WTC11 (cell line): ENCODE measurements at regions not wholly inside any gene's neighbourhood (a gene's known extent, or its start where the extent isn't known, plus 50 kb on each side); places are given as distances from the start of the nearest gene placed in this dataset.

Experiments
- ATAC-seq: fragments of 200-7000 bp; cut with Tn5 transposase; 2 replicates; pipeline ENCODE4 v1.10.0; 2021; ENCODE audit warnings: mild to moderate bottlenecking, moderate library complexity
- CTCF ChIA-PET: fragments of 300-600 bp; sonication (Branson Sonifier 250); formaldehyde crosslinking; loops from one replicate; lab custom pipeline; 2021; ENCODE audit warnings: antibody characterized with exemption; lab: Charles Lee
- POLR2A ChIA-PET: fragments of 350-600 bp; sonication (Branson Sonifier 250); formaldehyde crosslinking; loops from one replicate; lab custom pipeline; 2021; ENCODE audit warnings: antibody characterized with exemption; lab: Charles Lee
- DNase-seq: peaks from one replicate; pipeline ENCODE4 v3.0.0; 2021; ENCODE audit warnings: low spot score
- H3K27ac Mint-ChIP-seq: 2 replicates; pipeline ENCODE4 v1.8.0; 2021; ENCODE audit warnings: mixed read lengths
- H3K27me3 Mint-ChIP-seq: 2 replicates; pipeline ENCODE4 v1.8.0; 2021; ENCODE audit warnings: low read depth, mild to moderate bottlenecking, moderate library complexity, mixed read lengths
- H3K36me3 Mint-ChIP-seq: 2 replicates; pipeline ENCODE4 v1.8.0; 2021; ENCODE audit warnings: mixed read lengths
- H3K4me1 Mint-ChIP-seq: 2 replicates; pipeline ENCODE4 v1.8.0; 2022; ENCODE audit warnings: mixed read lengths
- H3K4me3 Mint-ChIP-seq: 2 replicates; pipeline ENCODE4 v1.8.0; 2021; ENCODE audit warnings: mild to moderate bottlenecking, moderate library complexity, mixed read lengths
- H3K9me3 Mint-ChIP-seq: 2 replicates; pipeline ENCODE4 v1.8.0; 2021; ENCODE audit warnings: mixed read lengths
- CBFB ChIP-seq: sonication (generic); formaldehyde crosslinking; IDR thresholded peaks from 2 replicates; pipeline ENCODE4 v1.8.1; 2022; ENCODE audit warnings: mild to moderate bottlenecking, low read depth, missing genetic modification reagents
- CREM ChIP-seq: sonication (generic); formaldehyde crosslinking; IDR thresholded peaks from 2 replicates; pipeline ENCODE4 v1.8.1; 2022; ENCODE audit warnings: mild to moderate bottlenecking, missing genetic modification reagents, moderate library complexity
- ESRRA ChIP-seq: sonication (generic); formaldehyde crosslinking; IDR thresholded peaks from 2 replicates; pipeline ENCODE4 v1.8.1; 2022; ENCODE audit warnings: mild to moderate bottlenecking, missing genetic modification reagents, borderline replicate concordance
- FOXK1 ChIP-seq: sonication (generic); formaldehyde crosslinking; IDR thresholded peaks from 2 replicates; pipeline ENCODE4 v1.8.0; 2022; ENCODE audit warnings: mild to moderate bottlenecking, moderate library complexity, missing genetic modification reagents
- GTF2I ChIP-seq: fragments of 250-450 bp; sonication (Bioruptor Pico); conservative IDR thresholded peaks from 2 replicates; pipeline ENCODE4 v1.4.0; 2021; ENCODE audit warnings: mild to moderate bottlenecking
- JAZF1 ChIP-seq: fragments of 250-450 bp; sonication (Bioruptor Pico); IDR thresholded peaks from 2 replicates; pipeline ENCODE4 v1.9.0; 2021; ENCODE audit warnings: moderate library complexity, mild to moderate bottlenecking, inconsistent platforms
- NFATC4 ChIP-seq: fragments of 250-450 bp; sonication (Bioruptor Pico); IDR thresholded peaks from 2 replicates; pipeline ENCODE4 v1.9.0; 2021; ENCODE audit warnings: mild to moderate bottlenecking
- NR2C2 ChIP-seq: sonication (generic); formaldehyde crosslinking; IDR thresholded peaks from 2 replicates; pipeline ENCODE4 v1.8.0; 2022; ENCODE audit warnings: mild to moderate bottlenecking, missing genetic modification reagents
- RELA ChIP-seq: sonication (generic); formaldehyde crosslinking; IDR thresholded peaks from 2 replicates; pipeline ENCODE4 v1.8.1; 2022; ENCODE audit warnings: missing genetic modification reagents, mild to moderate bottlenecking, borderline replicate concordance
- TEAD1 ChIP-seq: sonication (generic); formaldehyde crosslinking; IDR thresholded peaks from 2 replicates; pipeline ENCODE4 v1.8.0; 2022; ENCODE audit warnings: mild to moderate bottlenecking, missing genetic modification reagents
- TP53 ChIP-seq: sonication (generic); formaldehyde crosslinking; IDR thresholded peaks from 2 replicates; pipeline ENCODE4 v1.8.1; 2023; ENCODE audit warnings: mild to moderate bottlenecking, missing genetic modification reagents
- ZNF138 ChIP-seq: sonication (generic); formaldehyde crosslinking; conservative IDR thresholded peaks from 2 replicates; pipeline ENCODE4 v1.8.1; 2022; ENCODE audit warnings: mild to moderate bottlenecking, moderate library complexity, missing genetic modification reagents
- ZNF423 ChIP-seq: fragments of 250-450 bp; sonication (Bioruptor Pico); IDR thresholded peaks from 2 replicates; pipeline ENCODE4 v2.1.2; 2022; ENCODE audit warnings: mild to moderate bottlenecking, moderate library complexity
- TF ChIP-seq, protein P1 (sequence below): sonication (generic); formaldehyde crosslinking; IDR thresholded peaks from 2 replicates; pipeline ENCODE4 v1.8.0; 2023; ENCODE audit warnings: missing genetic modification reagents, mild to moderate bottlenecking, borderline replicate concordance
- TF ChIP-seq, protein P2 (sequence below): sonication (generic); formaldehyde crosslinking; IDR thresholded peaks from 2 replicates; pipeline ENCODE4 v1.8.1; 2023; ENCODE audit warnings: mild to moderate bottlenecking, missing genetic modification reagents, moderate library complexity
- TF ChIP-seq, protein P3 (sequence below): fragments of 200-600 bp; IDR thresholded peaks from 2 replicates; pipeline ENCODE4 v1.8.0; 2022; ENCODE audit warnings: antibody characterized with exemption
- TF ChIP-seq, protein P4 (sequence below): sonication (generic); formaldehyde crosslinking; IDR thresholded peaks from 2 replicates; pipeline ENCODE4 v1.8.0; 2023; ENCODE audit warnings: missing genetic modification reagents
- TF ChIP-seq, protein P5 (sequence below): fragments of 250-450 bp; sonication (Bioruptor Pico); IDR thresholded peaks from 2 replicates; pipeline ENCODE4 v1.9.0; 2021; ENCODE audit warnings: mild to moderate bottlenecking
- TF ChIP-seq, protein P6 (sequence below): sonication (generic); formaldehyde crosslinking; IDR thresholded peaks from 2 replicates; pipeline ENCODE4 v1.8.0; 2022; ENCODE audit warnings: missing genetic modification reagents

DNA sequence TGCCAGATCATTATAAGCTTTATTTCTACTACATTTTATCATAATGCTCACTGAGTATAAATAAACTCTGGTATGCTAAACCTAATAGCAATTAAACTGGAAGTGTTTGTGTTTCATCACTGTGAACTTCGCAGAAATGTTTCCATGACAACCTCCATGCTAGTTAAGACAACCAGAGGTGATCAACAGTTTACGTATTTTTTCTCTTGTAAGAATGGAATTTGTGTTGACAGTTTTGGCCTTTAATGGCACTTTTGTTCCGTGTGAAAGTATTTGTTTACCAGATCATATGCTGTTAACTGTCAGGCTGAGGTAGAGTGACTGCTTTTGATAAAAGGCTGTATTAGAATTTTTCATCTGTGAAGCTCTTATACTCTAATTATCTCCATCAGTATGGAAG, 212.1 kb upstream of the PPP1R3A start (continued):
- TF ChIP-seq, protein P1, sequence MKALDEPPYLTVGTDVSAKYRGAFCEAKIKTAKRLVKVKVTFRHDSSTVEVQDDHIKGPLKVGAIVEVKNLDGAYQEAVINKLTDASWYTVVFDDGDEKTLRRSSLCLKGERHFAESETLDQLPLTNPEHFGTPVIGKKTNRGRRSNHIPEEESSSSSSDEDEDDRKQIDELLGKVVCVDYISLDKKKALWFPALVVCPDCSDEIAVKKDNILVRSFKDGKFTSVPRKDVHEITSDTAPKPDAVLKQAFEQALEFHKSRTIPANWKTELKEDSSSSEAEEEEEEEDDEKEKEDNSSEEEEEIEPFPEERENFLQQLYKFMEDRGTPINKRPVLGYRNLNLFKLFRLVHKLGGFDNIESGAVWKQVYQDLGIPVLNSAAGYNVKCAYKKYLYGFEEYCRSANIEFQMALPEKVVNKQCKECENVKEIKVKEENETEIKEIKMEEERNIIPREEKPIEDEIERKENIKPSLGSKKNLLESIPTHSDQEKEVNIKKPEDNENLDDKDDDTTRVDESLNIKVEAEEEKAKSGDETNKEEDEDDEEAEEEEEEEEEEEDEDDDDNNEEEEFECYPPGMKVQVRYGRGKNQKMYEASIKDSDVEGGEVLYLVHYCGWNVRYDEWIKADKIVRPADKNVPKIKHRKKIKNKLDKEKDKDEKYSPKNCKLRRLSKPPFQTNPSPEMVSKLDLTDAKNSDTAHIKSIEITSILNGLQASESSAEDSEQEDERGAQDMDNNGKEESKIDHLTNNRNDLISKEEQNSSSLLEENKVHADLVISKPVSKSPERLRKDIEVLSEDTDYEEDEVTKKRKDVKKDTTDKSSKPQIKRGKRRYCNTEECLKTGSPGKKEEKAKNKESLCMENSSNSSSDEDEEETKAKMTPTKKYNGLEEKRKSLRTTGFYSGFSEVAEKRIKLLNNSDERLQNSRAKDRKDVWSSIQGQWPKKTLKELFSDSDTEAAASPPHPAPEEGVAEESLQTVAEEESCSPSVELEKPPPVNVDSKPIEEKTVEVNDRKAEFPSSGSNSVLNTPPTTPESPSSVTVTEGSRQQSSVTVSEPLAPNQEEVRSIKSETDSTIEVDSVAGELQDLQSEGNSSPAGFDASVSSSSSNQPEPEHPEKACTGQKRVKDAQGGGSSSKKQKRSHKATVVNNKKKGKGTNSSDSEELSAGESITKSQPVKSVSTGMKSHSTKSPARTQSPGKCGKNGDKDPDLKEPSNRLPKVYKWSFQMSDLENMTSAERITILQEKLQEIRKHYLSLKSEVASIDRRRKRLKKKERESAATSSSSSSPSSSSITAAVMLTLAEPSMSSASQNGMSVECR (CRISPR knock-in tag) = no peak

DNA sequence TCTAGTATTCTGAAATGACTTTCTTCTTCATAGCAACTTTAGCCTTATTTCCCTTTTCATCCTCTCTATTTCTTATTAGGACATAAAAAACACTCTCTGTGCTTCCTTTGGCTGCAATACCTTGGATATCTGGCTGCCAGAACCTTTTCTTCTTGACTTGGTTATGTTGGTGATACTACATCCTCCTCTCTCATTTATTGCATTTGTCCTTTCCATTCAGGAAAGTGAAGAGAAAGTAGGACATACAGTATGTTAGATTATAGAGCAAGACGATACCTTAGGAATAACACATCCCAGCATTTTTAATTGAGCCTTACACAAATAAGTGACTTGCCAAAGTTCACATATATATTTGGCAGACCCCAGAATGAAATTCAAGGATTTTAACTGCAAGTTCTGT, 210.1 kb upstream of the PPP1R3A start:
- H3K27ac Mint-ChIP-seq = no peak overlapping the region
- ChIA-PET POLR2A (no interaction called here), CTCF (no interaction called here)
- DNase-seq (no peak), ATAC-seq (no peak)
- H3K4me1 Mint-ChIP-seq = no peaks in the 10 kb centered on the region
- no peaks in the 10 kb centered on the region for H3K36me3 Mint-ChIP-seq
- H3K4me3 Mint-ChIP-seq = no peak overlapping the region
- H3K27me3 Mint-ChIP-seq = no peaks in the 10 kb centered on the region
- H3K9me3 Mint-ChIP-seq = peaks cover 4% of the 10 kb centered on the region; the same call in 1 of the 2 replicates
- TF ChIP-seq CREM (CRISPR knock-in tag) (no peak), CBFB (CRISPR knock-in tag) (no peak), RELA (CRISPR knock-in tag) (no peak), TEAD1 (CRISPR knock-in tag) (no peak)
- TF ChIP-seq, protein P2, sequence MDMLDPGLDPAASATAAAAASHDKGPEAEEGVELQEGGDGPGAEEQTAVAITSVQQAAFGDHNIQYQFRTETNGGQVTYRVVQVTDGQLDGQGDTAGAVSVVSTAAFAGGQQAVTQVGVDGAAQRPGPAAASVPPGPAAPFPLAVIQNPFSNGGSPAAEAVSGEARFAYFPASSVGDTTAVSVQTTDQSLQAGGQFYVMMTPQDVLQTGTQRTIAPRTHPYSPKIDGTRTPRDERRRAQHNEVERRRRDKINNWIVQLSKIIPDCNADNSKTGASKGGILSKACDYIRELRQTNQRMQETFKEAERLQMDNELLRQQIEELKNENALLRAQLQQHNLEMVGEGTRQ (CRISPR knock-in tag) = no peak
- TF ChIP-seq, protein P3, sequence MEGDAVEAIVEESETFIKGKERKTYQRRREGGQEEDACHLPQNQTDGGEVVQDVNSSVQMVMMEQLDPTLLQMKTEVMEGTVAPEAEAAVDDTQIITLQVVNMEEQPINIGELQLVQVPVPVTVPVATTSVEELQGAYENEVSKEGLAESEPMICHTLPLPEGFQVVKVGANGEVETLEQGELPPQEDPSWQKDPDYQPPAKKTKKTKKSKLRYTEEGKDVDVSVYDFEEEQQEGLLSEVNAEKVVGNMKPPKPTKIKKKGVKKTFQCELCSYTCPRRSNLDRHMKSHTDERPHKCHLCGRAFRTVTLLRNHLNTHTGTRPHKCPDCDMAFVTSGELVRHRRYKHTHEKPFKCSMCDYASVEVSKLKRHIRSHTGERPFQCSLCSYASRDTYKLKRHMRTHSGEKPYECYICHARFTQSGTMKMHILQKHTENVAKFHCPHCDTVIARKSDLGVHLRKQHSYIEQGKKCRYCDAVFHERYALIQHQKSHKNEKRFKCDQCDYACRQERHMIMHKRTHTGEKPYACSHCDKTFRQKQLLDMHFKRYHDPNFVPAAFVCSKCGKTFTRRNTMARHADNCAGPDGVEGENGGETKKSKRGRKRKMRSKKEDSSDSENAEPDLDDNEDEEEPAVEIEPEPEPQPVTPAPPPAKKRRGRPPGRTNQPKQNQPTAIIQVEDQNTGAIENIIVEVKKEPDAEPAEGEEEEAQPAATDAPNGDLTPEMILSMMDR = no peak
- TF ChIP-seq, protein P4, sequence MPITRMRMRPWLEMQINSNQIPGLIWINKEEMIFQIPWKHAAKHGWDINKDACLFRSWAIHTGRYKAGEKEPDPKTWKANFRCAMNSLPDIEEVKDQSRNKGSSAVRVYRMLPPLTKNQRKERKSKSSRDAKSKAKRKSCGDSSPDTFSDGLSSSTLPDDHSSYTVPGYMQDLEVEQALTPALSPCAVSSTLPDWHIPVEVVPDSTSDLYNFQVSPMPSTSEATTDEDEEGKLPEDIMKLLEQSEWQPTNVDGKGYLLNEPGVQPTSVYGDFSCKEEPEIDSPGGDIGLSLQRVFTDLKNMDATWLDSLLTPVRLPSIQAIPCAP (CRISPR knock-in tag) = no peak
- TF ChIP-seq, protein P5, sequence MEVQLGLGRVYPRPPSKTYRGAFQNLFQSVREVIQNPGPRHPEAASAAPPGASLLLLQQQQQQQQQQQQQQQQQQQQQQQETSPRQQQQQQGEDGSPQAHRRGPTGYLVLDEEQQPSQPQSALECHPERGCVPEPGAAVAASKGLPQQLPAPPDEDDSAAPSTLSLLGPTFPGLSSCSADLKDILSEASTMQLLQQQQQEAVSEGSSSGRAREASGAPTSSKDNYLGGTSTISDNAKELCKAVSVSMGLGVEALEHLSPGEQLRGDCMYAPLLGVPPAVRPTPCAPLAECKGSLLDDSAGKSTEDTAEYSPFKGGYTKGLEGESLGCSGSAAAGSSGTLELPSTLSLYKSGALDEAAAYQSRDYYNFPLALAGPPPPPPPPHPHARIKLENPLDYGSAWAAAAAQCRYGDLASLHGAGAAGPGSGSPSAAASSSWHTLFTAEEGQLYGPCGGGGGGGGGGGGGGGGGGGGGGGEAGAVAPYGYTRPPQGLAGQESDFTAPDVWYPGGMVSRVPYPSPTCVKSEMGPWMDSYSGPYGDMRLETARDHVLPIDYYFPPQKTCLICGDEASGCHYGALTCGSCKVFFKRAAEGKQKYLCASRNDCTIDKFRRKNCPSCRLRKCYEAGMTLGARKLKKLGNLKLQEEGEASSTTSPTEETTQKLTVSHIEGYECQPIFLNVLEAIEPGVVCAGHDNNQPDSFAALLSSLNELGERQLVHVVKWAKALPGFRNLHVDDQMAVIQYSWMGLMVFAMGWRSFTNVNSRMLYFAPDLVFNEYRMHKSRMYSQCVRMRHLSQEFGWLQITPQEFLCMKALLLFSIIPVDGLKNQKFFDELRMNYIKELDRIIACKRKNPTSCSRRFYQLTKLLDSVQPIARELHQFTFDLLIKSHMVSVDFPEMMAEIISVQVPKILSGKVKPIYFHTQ (CRISPR knock-in tag) = no peak

DNA sequence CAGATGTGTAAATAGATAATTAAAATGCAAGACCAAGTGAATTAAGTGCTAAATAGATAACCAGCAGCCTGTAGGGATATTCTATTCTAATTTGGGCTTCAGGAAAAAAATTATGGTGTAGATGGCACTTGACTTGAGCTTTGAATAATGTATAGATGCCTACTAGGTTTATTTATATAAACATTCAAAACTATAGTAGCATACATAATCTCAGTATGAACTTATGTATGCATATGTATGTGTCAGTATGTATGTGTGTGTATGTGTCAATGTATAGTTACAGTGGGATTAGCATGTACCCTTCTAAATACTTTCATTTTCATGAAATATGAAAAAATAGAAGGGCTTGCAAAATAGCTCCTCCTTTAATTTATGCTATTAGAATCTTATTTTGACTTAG, 207.3 kb upstream of the PPP1R3A start:
- H3K4me1 Mint-ChIP-seq = no peaks in the 10 kb centered on the region
- CTCF ChIA-PET = no interaction called here
- H3K9me3 Mint-ChIP-seq = no peaks in the 10 kb centered on the region
- no peaks in the 10 kb centered on the region for H3K27me3 Mint-ChIP-seq
- DNase-seq (no peak), ATAC-seq (no peak)
- H3K4me3 Mint-ChIP-seq = no peak overlapping the region
- H3K36me3 Mint-ChIP-seq = no peaks in the 10 kb centered on the region
- H3K27ac Mint-ChIP-seq = no peak overlapping the region
- POLR2A ChIA-PET = no interaction called here
- TF ChIP-seq NR2C2 (no peak), TP53 (CRISPR knock-in tag) (no peak), ESRRA (CRISPR knock-in tag) (no peak), NFATC4 (CRISPR knock-in tag) (no peak), GTF2I (CRISPR knock-in tag) (no peak), RELA (CRISPR knock-in tag) (no peak), ZNF423 (CRISPR knock-in tag) (no peak), FOXK1 (CRISPR knock-in tag) (no peak), ZNF138 (no peak), JAZF1 (no peak)
- TF ChIP-seq, protein P6, sequence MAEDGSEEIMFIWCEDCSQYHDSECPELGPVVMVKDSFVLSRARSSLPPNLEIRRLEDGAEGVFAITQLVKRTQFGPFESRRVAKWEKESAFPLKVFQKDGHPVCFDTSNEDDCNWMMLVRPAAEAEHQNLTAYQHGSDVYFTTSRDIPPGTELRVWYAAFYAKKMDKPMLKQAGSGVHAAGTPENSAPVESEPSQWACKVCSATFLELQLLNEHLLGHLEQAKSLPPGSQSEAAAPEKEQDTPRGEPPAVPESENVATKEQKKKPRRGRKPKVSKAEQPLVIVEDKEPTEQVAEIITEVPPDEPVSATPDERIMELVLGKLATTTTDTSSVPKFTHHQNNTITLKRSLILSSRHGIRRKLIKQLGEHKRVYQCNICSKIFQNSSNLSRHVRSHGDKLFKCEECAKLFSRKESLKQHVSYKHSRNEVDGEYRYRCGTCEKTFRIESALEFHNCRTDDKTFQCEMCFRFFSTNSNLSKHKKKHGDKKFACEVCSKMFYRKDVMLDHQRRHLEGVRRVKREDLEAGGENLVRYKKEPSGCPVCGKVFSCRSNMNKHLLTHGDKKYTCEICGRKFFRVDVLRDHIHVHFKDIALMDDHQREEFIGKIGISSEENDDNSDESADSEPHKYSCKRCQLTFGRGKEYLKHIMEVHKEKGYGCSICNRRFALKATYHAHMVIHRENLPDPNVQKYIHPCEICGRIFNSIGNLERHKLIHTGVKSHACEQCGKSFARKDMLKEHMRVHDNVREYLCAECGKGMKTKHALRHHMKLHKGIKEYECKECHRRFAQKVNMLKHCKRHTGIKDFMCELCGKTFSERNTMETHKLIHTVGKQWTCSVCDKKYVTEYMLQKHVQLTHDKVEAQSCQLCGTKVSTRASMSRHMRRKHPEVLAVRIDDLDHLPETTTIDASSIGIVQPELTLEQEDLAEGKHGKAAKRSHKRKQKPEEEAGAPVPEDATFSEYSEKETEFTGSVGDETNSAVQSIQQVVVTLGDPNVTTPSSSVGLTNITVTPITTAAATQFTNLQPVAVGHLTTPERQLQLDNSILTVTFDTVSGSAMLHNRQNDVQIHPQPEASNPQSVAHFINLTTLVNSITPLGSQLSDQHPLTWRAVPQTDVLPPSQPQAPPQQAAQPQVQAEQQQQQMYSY (CRISPR knock-in tag) = no peak
